Large intestine (tissue), 3 donors: ENCODE measurements at regions not wholly inside any gene's neighbourhood (a gene's known extent, or its start where the extent isn't known, plus 50 kb on each side); places are given as distances from the start of the nearest gene placed in this dataset.

Experiments
- DNase-seq, 2 donors: peaks; one replicate each; pipeline versions ENCODE4 v3.0.0 to v3.0.0-alpha.2; 2013
- H3K27ac ChIP-seq: one replicate; pipeline ENCODE4 v1.5.1; 2013; ENCODE audit warnings: low read length
- H3K27me3 ChIP-seq: 2 replicates; pipeline ENCODE4 v1.6.1; 2013; ENCODE audit warnings: low read length; ENCODE audit not compliant: control insufficient read depth, insufficient read depth
- H3K36me3 ChIP-seq: 2 replicates; pipeline ENCODE4 v1.6.1; 2013; ENCODE audit warnings: low read length; ENCODE audit not compliant: control insufficient read depth, insufficient read depth
- H3K4me1 ChIP-seq: one replicate; pipeline ENCODE4 v1.6.1; 2013; ENCODE audit warnings: low read length; ENCODE audit not compliant: control insufficient read depth, insufficient read depth
- H3K4me3 ChIP-seq: one replicate; pipeline ENCODE4 v1.5.1; 2013; ENCODE audit warnings: low read length
- H3K9me3 ChIP-seq: one replicate; pipeline ENCODE4 v1.6.1; 2013; ENCODE audit warnings: mild to moderate bottlenecking, low read depth, low read length, moderate library complexity; ENCODE audit not compliant: control insufficient read depth
- WGBS: methylation state at CpG from one replicate; pipeline ENCODE4 v1.1.5; 2013; ENCODE audit warnings: low lambda C conversion rate; ENCODE audit not compliant: insufficient coverage; 5-methylcytosine and 5-hydroxymethylcytosine counted together

- Histone ChIP-seq H3K36me3 (no peaks in the 10 kb centered on the region), H3K4me1 (no peaks in the 10 kb centered on the region), H3K4me3 (no peak overlapping the region), H3K27ac (no peak overlapping the region), H3K27me3 (no peaks in the 10 kb centered on the region), H3K9me3 (no peaks in the 10 kb centered on the region)
- no peak for DNase-seq
- no CpG with 5 or more reads among the region's 2 CpGs for WGBS
These were observed 145.4 kb downstream of the RPAP3 start for GRCh38 chr12:47560415-47560814.

- 100% methylated on average over 1 of the region's 5 CpGs for WGBS
- H3K27me3 ChIP-seq: no peaks in the 10 kb centered on the region
- no peak overlapping the region for H3K27ac ChIP-seq
- no peaks in the 10 kb centered on the region for H3K9me3 ChIP-seq
- H3K4me3 ChIP-seq: no peak overlapping the region
- no peaks in the 10 kb centered on the region for H3K36me3 ChIP-seq
- no peaks in the 10 kb centered on the region for H3K4me1 ChIP-seq
- DNase-seq: no peak
These were observed 147.0 kb downstream of the RPAP3 start for GRCh38 chr12:47558625-47559345.

DNA sequence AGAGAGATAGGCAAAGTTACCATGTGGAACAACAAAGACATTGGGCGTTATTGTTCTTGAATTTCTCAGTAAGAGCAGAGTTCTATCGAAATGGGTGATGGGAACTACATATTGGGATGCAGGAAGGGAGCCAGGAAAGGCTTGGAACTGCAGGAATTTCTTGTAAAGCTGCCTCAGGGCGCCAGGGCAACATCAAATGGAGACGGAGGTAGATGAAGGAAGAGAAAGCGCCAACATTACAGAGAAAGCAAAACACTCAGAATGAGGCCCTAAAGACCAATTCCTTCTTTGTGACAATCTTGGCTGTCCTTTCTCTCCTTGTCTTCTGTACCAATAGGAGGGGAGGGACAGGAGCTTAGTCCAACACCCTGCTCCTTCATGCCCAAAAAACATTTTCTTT, 148.4 kb downstream of the RPAP3 start:
- no peak overlapping the region for H3K4me3 ChIP-seq
- no peaks in the 10 kb centered on the region for H3K4me1 ChIP-seq
- H3K36me3 ChIP-seq: no peaks in the 10 kb centered on the region
- 67% methylated on average over 1 of the region's 5 CpGs for WGBS
- no peak overlapping the region for H3K27ac ChIP-seq
- no peaks in the 10 kb centered on the region for H3K9me3 ChIP-seq
- no peak for DNase-seq
- no peaks in the 10 kb centered on the region for H3K27me3 ChIP-seq

- H3K9me3 ChIP-seq: no peaks in the 10 kb centered on the region
- H3K4me1 ChIP-seq: no peaks in the 10 kb centered on the region
- no peaks in the 10 kb centered on the region for H3K36me3 ChIP-seq
- H3K27me3 ChIP-seq: no peaks in the 10 kb centered on the region
- no peak for DNase-seq
- no peak overlapping the region for H3K27ac ChIP-seq
- 100% methylated on average over 1 of the region's 4 CpGs for WGBS
- H3K4me3 ChIP-seq: no peak overlapping the region
These were observed 149.4 kb downstream of the RPAP3 start for GRCh38 chr12:47556261-47557030.

GRCh38 chr12:47554046-47554653, 151.7 kb downstream of the RPAP3 start:
- H3K4me3 ChIP-seq: no peak overlapping the region
- no peak overlapping the region for H3K27ac ChIP-seq
- H3K36me3 ChIP-seq: no peaks in the 10 kb centered on the region
- WGBS: no CpG with 5 or more reads among the region's 3 CpGs
- no peak for DNase-seq
- no peaks in the 10 kb centered on the region for H3K4me1 ChIP-seq
- H3K9me3 ChIP-seq: no peaks in the 10 kb centered on the region
- no peaks in the 10 kb centered on the region for H3K27me3 ChIP-seq

DNA sequence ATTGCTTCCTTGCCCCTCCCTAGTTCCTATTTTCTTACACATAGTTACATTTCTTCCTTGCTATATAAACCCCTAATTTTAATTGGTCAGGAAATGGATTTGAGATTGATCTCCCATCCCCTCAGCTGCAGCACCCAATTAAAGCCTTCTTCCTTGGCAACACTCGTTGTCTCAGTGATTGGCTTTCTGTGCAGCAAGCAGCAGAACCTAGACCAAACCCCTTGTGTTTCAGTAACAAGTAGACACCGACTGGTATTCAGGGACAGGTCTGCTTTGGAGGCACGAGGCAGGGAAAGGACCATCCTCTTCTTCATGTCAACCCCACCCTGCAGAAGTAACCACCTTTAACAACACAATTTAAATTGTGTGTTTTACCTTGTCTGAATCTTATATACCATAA, 152.6 kb downstream of the RPAP3 start:
- no CpG with 5 or more reads among the region's 3 CpGs for WGBS
- H3K4me3 ChIP-seq: no peak overlapping the region
- no peaks in the 10 kb centered on the region for H3K36me3 ChIP-seq
- DNase-seq: no peak
- no peaks in the 10 kb centered on the region for H3K9me3 ChIP-seq
- no peaks in the 10 kb centered on the region for H3K4me1 ChIP-seq
- H3K27ac ChIP-seq: no peak overlapping the region
- no peaks in the 10 kb centered on the region for H3K27me3 ChIP-seq

- H3K36me3 ChIP-seq: no peaks in the 10 kb centered on the region
- no peak overlapping the region for H3K27ac ChIP-seq
- H3K4me1 ChIP-seq: no peaks in the 10 kb centered on the region
- no peaks in the 10 kb centered on the region for H3K9me3 ChIP-seq
- H3K27me3 ChIP-seq: no peaks in the 10 kb centered on the region
- H3K4me3 ChIP-seq: no peak overlapping the region
- no CpG with 5 or more reads among the region's 3 CpGs for WGBS
- peak; percentile 9 to 31 for DNase-seq
These were observed 154.4 kb downstream of the RPAP3 start for GRCh38 chr12:47551426-47551851.

GRCh38 chr12:47549258-47549657, 156.6 kb downstream of the RPAP3 start:
- DNase-seq: no peak
- WGBS: no CpG with 5 or more reads among the region's 3 CpGs
- Histone ChIP-seq H3K4me3 (no peak overlapping the region), H3K9me3 (no peaks in the 10 kb centered on the region), H3K27ac (no peak overlapping the region), H3K27me3 (no peaks in the 10 kb centered on the region), H3K4me1 (no peaks in the 10 kb centered on the region), H3K36me3 (no peaks in the 10 kb centered on the region)

DNA sequence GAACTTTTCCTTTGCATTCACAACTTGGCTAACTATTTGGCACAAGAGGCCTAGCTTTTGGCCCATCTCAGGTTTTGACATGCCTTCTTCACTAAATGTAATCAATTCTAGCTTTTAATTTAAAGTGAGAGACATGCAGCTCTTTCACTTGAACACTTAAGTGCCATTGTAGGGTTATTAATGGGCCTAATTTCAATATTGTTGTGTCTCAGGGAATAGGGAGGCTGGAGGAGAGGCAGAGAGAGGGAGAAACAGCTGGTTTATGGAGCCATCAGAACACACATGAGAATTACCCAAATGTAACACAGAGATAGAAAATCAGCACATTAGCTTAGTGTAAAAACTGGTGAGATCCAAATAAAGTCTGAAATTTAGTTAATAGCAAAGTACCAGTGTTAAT, 157.4 kb downstream of the RPAP3 start:
- no peak for DNase-seq
- Histone ChIP-seq H3K4me3 (no peak overlapping the region), H3K9me3 (no peaks in the 10 kb centered on the region), H3K36me3 (no peaks in the 10 kb centered on the region), H3K27ac (no peak overlapping the region), H3K27me3 (no peaks in the 10 kb centered on the region), H3K4me1 (no peaks in the 10 kb centered on the region)

DNA sequence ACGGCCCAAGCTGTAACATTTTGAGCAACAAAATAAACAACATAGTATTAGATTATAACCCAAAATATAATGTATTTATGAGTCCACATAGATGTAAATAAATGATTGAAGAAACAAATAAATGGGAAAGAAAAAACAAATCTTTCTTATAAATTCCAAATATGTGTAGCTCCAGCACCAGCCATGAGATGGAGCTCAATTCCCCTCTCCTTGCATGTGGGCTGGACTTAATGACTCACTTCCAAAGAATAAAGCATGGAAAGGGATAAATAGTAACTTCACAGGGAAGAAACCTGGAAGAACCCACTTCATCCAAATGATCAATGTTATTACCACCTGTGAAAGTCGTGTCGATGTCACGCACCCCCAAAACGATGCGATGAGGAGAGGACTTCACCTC, 158.8 kb downstream of the RPAP3 start:
- H3K27ac ChIP-seq: no peak overlapping the region
- H3K36me3 ChIP-seq: no peaks in the 10 kb centered on the region
- no peak overlapping the region for H3K4me3 ChIP-seq
- no peaks in the 10 kb centered on the region for H3K4me1 ChIP-seq
- DNase-seq: no peak
- H3K27me3 ChIP-seq: no peaks in the 10 kb centered on the region
- 100% methylated on average over 1 of the region's 6 CpGs for WGBS
- no peaks in the 10 kb centered on the region for H3K9me3 ChIP-seq
